KMS-11 (cell line): ENCODE measurements at regions not wholly inside any gene's neighbourhood (a gene's known extent, or its start where the extent isn't known, plus 50 kb on each side); places are given as distances from the start of the nearest gene placed in this dataset.

ENCODE experiments used
- H2AFZ ChIP-seq: fragments of 200-600 bp; sonication (generic); 2 replicates; pipeline ENCODE4 v1.6.1; 2016; ENCODE audit warnings: antibody characterized with exemption, mixed run types, low read depth
- H3K27ac ChIP-seq: fragments of 200-600 bp; sonication (generic); 2 replicates; pipeline ENCODE4 v1.6.1; 2016; ENCODE audit warnings: mild to moderate bottlenecking, mixed run types
- H3K27me3 ChIP-seq: fragments of 200-600 bp; sonication (generic); 2 replicates; pipeline ENCODE4 v1.6.1; 2017; ENCODE audit warnings: mild to moderate bottlenecking, low read depth, mixed run types, moderate library complexity; ENCODE audit not compliant: insufficient read depth
- H3K36me3 ChIP-seq: fragments of 200-600 bp; sonication (generic); 2 replicates; pipeline ENCODE4 v1.6.1; 2017; ENCODE audit warnings: mild to moderate bottlenecking, mixed run types; ENCODE audit not compliant: insufficient read depth
- H3K4me1 ChIP-seq: fragments of 200-600 bp; sonication (generic); 2 replicates; pipeline ENCODE4 v1.6.1; 2016; ENCODE audit warnings: mild to moderate bottlenecking, low read depth, mixed run types; ENCODE audit not compliant: poor library complexity, severe bottlenecking
- H3K4me2 ChIP-seq: fragments of 200-600 bp; sonication (generic); 2 replicates; pipeline ENCODE4 v1.7.0; 2016; ENCODE audit warnings: mild to moderate bottlenecking, mixed run types
- H3K4me3 ChIP-seq: fragments of 200-600 bp; sonication (generic); IDR thresholded peaks from 2 replicates; pipeline ENCODE4 v1.6.1; 2017; ENCODE audit warnings: low read depth, low read length, mixed read lengths; ENCODE audit not compliant: insufficient read depth
- H3K79me2 ChIP-seq: fragments of 200-600 bp; sonication (generic); 2 replicates; pipeline ENCODE4 v1.6.1; 2016; ENCODE audit warnings: low read depth, mixed run types; ENCODE audit not compliant: insufficient read depth
- H3K9ac ChIP-seq: fragments of 200-600 bp; sonication (generic); 2 replicates; pipeline ENCODE4 v1.6.1; 2016; ENCODE audit warnings: mild to moderate bottlenecking, mixed run types
- H4K20me1 ChIP-seq: fragments of 200-600 bp; sonication (generic); 2 replicates; pipeline ENCODE4 v1.6.1; 2016; ENCODE audit warnings: mild to moderate bottlenecking, mixed run types; ENCODE audit not compliant: insufficient read depth
- TF ChIP-seq, protein P1 (sequence below): fragments of 200-600 bp; sonication (generic); conservative IDR thresholded peaks from 2 replicates; pipeline ENCODE4 v1.6.1; 2017; ENCODE audit warnings: low read depth, mild to moderate bottlenecking, antibody characterized with exemption, low read length, moderate library complexity, mixed read lengths

DNA sequence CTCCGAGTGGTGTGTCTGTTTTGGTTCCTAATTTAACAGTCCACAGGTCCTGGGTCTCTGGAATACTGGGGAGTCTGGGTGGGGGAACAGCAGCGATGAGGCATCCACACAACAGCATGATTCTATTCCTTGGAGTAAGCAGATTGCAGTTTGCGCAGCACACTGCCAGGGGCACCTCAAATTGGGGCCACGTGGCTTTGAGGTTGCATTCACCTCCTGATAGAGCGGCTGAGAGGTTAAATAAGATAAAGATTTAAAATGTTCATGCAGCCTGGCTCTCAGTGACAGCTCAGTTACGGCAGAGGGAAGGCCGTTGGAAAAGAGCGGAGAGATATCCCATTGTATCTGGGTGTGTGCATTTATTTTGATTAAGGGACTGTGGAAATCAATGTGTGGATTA is 202.3 kb downstream of the ASB1 start:
- Histone ChIP-seq H4K20me1 (no peaks in the 10 kb centered on the region), H3K36me3 (no peaks in the 10 kb centered on the region), H3K79me2 (no peaks in the 10 kb centered on the region), H3K4me2 (no peak overlapping the region), H3K4me1 (no peaks in the 10 kb centered on the region), H3K9ac (no peak overlapping the region), H2AFZ (no peak overlapping the region), H3K4me3 (no peak overlapping the region), H3K27ac (no peak overlapping the region), H3K27me3 (no peaks in the 10 kb centered on the region)
- TF ChIP-seq, protein P1, sequence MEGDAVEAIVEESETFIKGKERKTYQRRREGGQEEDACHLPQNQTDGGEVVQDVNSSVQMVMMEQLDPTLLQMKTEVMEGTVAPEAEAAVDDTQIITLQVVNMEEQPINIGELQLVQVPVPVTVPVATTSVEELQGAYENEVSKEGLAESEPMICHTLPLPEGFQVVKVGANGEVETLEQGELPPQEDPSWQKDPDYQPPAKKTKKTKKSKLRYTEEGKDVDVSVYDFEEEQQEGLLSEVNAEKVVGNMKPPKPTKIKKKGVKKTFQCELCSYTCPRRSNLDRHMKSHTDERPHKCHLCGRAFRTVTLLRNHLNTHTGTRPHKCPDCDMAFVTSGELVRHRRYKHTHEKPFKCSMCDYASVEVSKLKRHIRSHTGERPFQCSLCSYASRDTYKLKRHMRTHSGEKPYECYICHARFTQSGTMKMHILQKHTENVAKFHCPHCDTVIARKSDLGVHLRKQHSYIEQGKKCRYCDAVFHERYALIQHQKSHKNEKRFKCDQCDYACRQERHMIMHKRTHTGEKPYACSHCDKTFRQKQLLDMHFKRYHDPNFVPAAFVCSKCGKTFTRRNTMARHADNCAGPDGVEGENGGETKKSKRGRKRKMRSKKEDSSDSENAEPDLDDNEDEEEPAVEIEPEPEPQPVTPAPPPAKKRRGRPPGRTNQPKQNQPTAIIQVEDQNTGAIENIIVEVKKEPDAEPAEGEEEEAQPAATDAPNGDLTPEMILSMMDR = no peak

DNA sequence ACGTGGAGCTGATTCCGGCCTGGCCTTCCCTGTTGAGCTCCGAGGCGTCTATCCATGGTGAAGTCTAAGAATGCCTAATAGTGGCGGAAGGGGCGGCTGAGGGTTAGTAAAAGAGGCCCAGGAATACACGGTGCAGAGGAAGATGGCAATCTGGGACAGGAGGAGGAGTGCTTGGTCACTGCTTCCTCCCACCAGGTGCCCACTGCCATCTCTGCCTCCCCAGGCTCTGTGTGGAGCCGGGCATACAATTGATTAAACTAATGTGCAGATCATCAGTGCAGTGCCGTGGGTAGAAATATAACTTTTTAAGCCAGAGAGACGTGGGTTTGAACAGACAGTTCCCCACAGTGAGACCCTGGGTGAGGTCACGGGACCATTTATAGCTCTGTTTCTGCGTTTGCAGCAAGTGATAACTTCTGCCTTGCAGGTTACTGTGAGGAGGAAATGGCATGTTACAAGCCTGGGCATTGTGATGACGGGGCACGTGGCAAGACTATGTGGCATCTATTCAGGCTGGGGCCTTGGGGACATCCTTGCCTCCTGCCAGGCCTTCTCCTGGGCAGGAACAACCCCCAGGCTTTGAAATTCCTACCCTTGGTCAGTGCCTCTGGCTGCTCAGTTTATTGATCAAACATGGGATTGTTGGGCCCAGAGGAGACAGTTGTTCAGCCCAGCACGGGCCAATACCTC is 204.9 kb downstream of the ASB1 start:
- Histone ChIP-seq H3K79me2 (no peaks in the 10 kb centered on the region), H3K4me1 (no peaks in the 10 kb centered on the region), H3K36me3 (no peaks in the 10 kb centered on the region), H3K9ac (no peak overlapping the region), H3K4me3 (no peak overlapping the region), H4K20me1 (no peaks in the 10 kb centered on the region), H3K27me3 (peaks cover under 1% of the 10 kb centered on the region; the same call in 1 of the 2 replicates), H3K27ac (no peak overlapping the region), H2AFZ (no peak overlapping the region), H3K4me2 (no peak overlapping the region)
- TF ChIP-seq, protein P1 = no peak

DNA sequence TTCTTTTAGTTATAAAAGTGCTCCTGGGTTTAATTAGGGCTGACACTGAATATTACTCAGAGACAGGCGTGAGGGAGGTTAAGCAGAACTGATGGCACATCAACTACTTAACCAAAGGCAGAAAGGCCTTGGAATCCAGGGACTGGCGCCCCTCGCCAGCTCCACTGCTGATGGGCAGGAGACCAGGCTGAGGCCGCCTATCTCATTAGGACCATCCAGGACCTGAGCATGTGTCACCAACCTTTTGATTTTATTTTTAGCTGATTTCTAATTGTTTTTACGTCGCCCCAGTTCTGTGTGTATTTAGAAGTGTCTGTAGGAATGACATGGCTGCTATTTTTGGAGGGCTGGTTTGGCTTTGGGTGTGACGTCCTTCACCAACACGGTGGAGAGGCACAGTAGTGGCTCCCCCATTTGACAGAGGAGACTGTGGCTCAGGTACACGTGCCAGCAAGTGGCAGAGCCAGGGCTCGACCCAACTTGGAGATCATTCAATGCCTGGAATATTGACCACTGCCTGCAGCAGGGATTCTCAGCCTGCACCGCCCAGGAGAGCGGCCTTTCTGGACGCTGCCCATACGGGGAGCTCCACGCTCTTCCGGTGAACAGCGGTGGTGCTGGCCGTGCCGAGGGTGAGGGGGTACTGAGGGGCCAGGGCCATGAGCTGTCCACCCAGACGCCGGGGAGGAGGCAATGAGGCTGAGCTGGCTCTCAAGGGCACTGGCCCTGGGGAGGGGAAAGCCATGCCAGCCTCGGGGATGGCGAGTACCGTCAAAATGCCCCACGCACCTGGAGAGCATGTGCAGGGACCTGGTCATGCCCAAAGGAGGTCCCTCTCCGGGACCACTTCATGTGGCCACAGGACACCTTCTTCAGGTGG is 205.7 kb downstream of the ASB1 start:
- H3K79me2 ChIP-seq = no peaks in the 10 kb centered on the region
- no peak overlapping the region for H3K4me2 ChIP-seq
- H3K36me3 ChIP-seq = no peaks in the 10 kb centered on the region
- TF ChIP-seq, protein P1 = no peak
- H3K9ac ChIP-seq = no peak overlapping the region
- no peaks in the 10 kb centered on the region for H3K4me1 ChIP-seq
- H4K20me1 ChIP-seq = no peaks in the 10 kb centered on the region
- H3K4me3 ChIP-seq = no peak overlapping the region
- H3K27me3 ChIP-seq = peaks cover 3% of the 10 kb centered on the region; the same call in 1 of the 2 replicates
- H2AFZ ChIP-seq = no peak overlapping the region
- H3K27ac ChIP-seq = no peak overlapping the region

DNA sequence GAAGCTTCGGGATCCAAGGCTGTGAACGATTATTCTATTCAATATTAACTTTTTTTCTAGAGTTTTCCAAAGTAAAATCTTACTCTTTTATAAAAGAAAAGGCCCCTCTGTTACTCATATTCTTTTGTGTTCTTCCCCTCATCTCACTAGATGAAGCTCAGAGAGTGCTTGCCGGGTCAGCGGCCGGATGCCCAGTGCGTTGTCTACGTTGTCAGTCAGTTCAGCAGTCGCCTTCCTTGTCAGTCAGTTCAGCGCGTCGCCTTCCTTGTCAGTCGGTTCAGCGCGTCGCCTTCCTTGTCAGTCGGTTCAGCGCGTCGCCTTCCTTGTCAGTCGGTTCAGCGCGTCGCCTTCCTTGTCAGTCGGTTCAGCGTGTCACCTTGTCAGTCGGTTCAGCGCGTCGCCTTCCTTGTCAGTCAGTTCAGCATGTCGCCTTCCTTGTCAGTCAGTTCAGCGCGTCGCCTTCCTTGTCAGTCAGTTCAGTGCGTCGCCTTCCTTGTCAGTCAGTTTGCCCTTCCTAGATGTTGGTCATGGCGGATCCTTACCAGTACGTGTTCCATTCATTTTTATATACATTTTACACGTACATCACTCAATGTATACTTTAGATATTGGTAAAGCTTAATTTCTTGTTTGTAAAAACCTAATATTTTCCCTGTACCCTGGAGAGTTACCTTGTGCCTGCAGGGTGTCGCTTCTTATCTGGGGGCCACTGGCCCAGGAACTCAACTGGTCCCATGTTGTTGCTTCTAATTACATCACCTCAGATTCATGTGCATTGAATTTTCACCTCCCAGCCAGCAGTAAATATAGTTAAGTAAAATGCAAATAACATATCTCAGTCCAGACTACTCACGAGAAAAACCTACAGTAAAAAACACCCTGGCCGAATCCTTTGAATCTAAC is 206.9 kb downstream of the ASB1 start:
- Histone ChIP-seq H3K36me3 (no peaks in the 10 kb centered on the region), H3K4me1 (no peaks in the 10 kb centered on the region), H3K9ac (no peak overlapping the region), H3K79me2 (no peaks in the 10 kb centered on the region), H3K4me3 (no peak overlapping the region), H3K27ac (no peak overlapping the region), H3K4me2 (no peak overlapping the region), H2AFZ (no peak overlapping the region), H4K20me1 (no peaks in the 10 kb centered on the region), H3K27me3 (peaks cover 3% of the 10 kb centered on the region; the same call in 1 of the 2 replicates)
- TF ChIP-seq, protein P1 = no peak
